Epidermal melanocyte (primary cell): ENCODE measurements at regions not wholly inside any gene's neighbourhood (a gene's known extent, or its start where the extent isn't known, plus 50 kb on each side); places are given as distances from the start of the nearest gene placed in this dataset.
"Not testable (repeated sequence)": the region's sequence is repeated elsewhere in the genome, so short reads cannot be mapped to it uniquely, and the experiment has no call there.

Experiments
- DNase-seq: peaks from one replicate; pipeline ENCODE4 v3.0.0; 2011; ENCODE audit warnings: low spot score; ENCODE audit not compliant: insufficient read length

DNA sequence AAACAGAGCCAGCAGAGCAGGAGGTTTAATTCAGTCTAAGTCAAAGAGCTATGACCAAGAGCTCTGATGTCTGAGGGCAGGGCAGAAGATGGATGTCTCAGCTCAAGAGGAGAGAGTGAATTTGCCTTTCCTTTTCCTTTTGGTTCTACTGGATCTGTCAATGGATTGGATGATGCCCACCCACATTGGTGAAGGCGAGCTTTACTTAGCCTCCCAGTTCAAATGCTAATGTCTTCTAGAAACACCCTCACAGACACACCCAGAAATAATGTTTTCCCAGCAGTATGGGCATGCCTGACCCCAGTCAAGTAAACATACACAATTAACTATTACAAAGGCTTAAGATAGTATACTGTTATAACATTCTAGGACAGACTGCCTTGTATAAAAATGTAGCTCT, 236.3 kb upstream of the NRXN1 start:
- DNase-seq: no peak

DNA sequence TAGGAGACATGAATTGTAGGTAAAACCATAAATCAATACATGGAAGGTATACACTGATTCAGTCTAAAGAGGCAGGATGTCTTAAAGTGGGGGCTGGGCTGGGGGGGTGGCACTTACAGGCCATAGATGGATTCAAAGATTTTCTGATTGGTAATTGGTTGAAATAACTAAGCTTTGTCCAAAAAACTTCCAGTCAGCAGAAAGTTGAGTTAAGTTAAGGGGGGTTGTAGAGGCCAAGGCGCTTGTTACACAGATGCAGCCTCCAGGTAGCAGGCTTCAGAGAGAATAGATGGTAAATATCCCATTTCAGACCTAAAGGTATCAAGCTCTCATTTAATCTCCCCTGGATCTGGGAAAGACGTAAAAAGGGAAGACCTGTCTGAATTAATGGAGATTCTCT, 233.6 kb upstream of the NRXN1 start:
- no peak for DNase-seq

DNA sequence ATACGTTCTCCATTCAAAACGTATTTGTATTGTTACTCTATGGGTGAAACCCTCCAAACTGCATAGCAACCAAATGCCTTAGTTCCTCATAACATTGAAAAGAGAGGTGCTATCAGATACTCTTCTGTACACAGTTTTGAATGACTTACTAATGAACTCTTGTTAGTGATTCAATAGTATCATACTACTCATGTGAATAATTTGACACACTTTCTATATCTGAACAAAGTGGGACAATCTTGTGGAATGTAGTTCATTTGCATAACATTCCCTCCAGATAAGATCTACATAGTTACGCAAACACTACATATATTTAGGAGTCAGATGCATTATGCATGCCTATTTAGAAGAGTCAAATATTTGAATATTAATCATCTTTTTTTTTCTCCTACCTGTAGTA, 232.0 kb upstream of the NRXN1 start:
- no peak for DNase-seq

- DNase-seq: not testable (repeated sequence)
Measured at GRCh38 chr2:51263101-51263500, 231.2 kb upstream of the NRXN1 start.

DNA sequence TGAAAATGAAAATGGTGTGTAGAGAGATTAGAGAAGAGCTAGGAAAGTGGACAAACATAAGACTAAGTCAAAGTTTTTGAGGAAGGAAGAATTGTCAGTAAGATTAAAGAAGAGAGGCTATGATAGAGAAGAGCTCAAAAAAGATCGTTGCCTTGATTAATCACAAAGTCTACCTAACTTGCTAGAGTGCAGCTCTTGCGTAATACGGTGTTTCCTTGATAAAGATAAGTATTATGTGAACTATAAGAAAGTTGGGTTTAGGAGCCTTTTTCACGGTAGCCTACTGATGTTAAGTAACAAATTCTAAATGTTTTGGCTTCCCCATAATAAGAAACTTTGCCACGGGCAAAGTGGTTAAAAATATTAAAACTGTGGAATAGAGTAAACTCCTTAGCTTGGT, 226.4 kb upstream of the NRXN1 start:
- DNase-seq: no peak

DNA sequence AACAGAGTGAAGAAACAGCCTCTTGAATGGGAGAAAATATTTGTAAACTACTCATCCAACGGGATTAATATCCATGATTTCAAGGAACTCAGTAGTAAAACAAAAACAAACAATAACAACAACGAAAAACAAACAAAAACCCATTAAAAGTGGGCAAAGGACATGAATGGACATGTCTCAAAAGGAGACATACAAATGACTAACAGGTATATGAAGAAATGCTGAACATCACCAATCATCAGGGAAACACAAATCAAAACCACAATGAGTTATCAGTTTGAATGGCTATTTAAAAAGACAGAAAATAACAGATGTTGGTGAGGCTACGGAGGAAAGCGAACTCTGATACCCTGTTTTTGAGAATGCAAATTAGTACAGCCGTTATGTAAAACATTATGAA, 224.8 kb upstream of the NRXN1 start:
- no peak for DNase-seq

- no peak for DNase-seq
Measured at GRCh38 chr2:51251356-51251755, 219.4 kb upstream of the NRXN1 start.

GRCh38 chr2:51247252-51247805, 215.4 kb upstream of the NRXN1 start:
- DNase-seq: no peak

GRCh38 chr2:51243892-51244535, 212.1 kb upstream of the NRXN1 start:
- DNase-seq: no peak

GRCh38 chr2:51237626-51238271, 205.8 kb upstream of the NRXN1 start:
- DNase-seq: no peak

- DNase-seq: no peak
Measured at GRCh38 chr2:51232027-51232426, 200.1 kb upstream of the NRXN1 start.

GRCh38 chr2:51231071-51231470, 199.1 kb upstream of the NRXN1 start:
- DNase-seq: peak; percentile 17

- no peak for DNase-seq
Measured at GRCh38 chr2:51225377-51225776, 193.4 kb upstream of the NRXN1 start.

- no peak for DNase-seq
Measured at GRCh38 chr2:51224790-51225189, 192.9 kb upstream of the NRXN1 start.

DNA sequence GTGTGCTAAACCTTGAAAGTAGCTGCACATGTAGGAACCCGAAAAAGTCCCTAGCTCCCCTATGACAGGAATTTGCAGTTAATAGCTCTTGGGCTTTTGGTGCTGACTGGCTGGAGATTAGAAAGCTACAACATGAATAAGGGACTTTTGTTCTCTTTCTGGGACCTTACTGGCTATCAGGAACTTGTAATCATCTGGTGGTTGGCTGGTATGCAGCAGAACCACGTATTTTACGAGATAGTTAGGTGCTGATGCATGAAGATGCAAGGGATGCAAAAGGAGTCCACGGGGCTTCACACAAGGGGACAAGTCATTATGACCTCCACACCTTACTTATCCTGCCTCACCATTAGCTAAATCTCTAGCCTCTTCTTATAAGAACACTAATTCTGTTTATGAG, 190.2 kb upstream of the NRXN1 start:
- no peak for DNase-seq

DNA sequence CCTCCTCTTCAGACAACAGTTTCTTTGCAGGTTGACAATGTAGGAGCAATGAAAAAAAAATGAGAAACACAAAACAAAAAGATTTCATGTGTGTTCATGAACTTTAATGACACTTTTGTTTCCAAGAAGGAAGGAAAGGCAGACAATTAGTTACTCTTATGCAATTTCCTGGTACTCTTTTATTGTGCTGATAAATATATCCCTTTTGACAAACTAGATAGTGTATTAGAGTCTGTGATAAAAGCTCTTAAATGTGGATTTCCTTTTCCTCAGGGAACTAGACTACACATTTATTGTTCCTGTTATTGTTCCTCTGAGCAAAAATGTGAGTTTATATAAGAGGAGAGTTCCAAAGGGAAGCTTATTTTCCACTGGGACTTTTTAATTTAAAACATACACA, 188.7 kb upstream of the NRXN1 start:
- no peak for DNase-seq

GRCh38 chr2:51220080-51220479, 188.1 kb upstream of the NRXN1 start:
- no peak for DNase-seq

GRCh38 chr2:51219468-51219867, 187.5 kb upstream of the NRXN1 start:
- no peak for DNase-seq

- no peak for DNase-seq
Measured at GRCh38 chr2:51218047-51218446, 186.1 kb upstream of the NRXN1 start.

- no peak for DNase-seq
Measured at GRCh38 chr2:51213826-51214225, 181.9 kb upstream of the NRXN1 start.

DNA sequence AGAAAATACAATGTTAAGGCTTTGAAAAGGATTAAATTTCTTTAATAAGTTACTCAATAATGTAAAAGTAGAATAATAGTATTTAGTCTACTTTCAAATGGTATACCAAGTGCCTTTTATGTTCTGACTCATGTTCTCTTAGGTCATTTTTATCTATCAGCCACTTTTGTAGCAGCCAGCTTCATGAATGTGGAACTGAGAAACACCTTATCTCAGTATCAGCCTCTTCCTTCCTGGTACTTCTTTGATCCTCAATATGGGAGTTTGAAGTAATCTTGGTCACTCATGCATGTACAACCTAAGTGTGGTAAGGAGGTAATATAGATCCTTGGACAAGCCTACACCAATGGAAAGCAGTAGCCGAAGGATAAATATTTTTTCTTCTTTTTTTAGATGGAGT, 180.4 kb upstream of the NRXN1 start:
- DNase-seq: no peak

- no peak for DNase-seq
Measured at GRCh38 chr2:51208521-51208920, 176.6 kb upstream of the NRXN1 start.

DNA sequence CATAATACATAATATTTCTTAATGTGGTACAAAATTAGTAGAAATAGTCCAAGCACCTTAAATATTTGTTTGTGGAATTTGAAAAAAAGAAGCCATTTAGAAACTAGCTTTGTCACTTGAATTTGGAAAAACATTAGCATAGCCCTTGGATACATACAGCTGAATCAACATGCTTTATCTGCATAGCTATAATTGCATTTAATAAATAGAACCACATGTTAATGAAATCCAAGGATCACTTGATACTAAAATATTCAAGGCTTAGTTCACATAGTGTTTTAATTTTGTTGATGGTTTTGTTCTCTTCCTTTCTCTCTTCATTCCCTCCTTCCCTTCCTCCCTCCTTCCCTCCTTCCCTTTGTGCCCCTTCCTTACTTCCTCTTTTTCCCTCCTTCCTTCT, 169.4 kb upstream of the NRXN1 start:
- DNase-seq: no peak
